ENCODE measurements at regions not wholly inside any gene's neighbourhood (a gene's known extent, or its start where the extent isn't known, plus 50 kb on each side); places are given as distances from the start of the nearest gene placed in this dataset.

GRCh38 chr4:82104578-82104977 lies 269.2 kb downstream of the HNRNPD start:
- H3K23ac ChIP-seq (ENCODE audit: low read length in 2 of 2), result no peak overlapping the region
- no peak overlapping the region for H3K14ac ChIP-seq (ENCODE audit: low read length in 2 of 2)
- H2BK15ac ChIP-seq (ENCODE audit: low read depth, poor library complexity, severe bottlenecking), result no peak overlapping the region
- H3K4ac ChIP-seq (ENCODE audit: low read depth in 1 of 2, low read length in 2 of 2), result no peak overlapping the region
- H3K27me3 ChIP-seq (ENCODE audit: control insufficient read depth in 1 of 2, insufficient read depth in 1 of 2, low read length in 2 of 2), result peaks cover 2 to 4% of the 10 kb centered on the region in 2 experiments
- H3K18ac ChIP-seq (ENCODE audit: low read depth in 1 of 2, low read length in 2 of 2), result no peak overlapping the region
- no peak overlapping the region for H2BK12ac ChIP-seq (ENCODE audit: low read length in 2 of 2)
- WGBS, result 50% methylated on average over 1 of the region's 1 CpG
- no peaks in the 10 kb centered on the region for H3K4me1 ChIP-seq (ENCODE audit: control insufficient read depth, insufficient read depth, low read depth, low read length)
- H3K79me1 ChIP-seq (replicated peaks; ENCODE audit: low read length, poor library complexity, severe bottlenecking), result no peaks in the 10 kb centered on the region
- no peak overlapping the region for H3K27ac ChIP-seq (ENCODE audit: low read length, poor library complexity, severe bottlenecking)
- no peak overlapping the region for H4K91ac ChIP-seq (ENCODE audit: low read length)
- DNase-seq, result no peak
- H2BK5ac ChIP-seq (ENCODE audit: low read depth, low read length, poor library complexity, severe bottlenecking), result no peak overlapping the region
- H3K4me3 ChIP-seq (ENCODE audit: insufficient read depth in 1 of 2, low read depth in 1 of 2, low read length in 2 of 2), result no peak overlapping the region
- no peaks in the 10 kb centered on the region for H3K9me3 ChIP-seq (ENCODE audit: control insufficient read depth, low read length)
- no peak overlapping the region for H2AK5ac ChIP-seq (ENCODE audit: low read length, severe bottlenecking)
- H3K4me2 ChIP-seq (ENCODE audit: low read length, poor library complexity, severe bottlenecking), result no peak overlapping the region
- no peak overlapping the region for H2BK120ac ChIP-seq (ENCODE audit: low read depth, low read length)
- no peak overlapping the region for H4K8ac ChIP-seq (ENCODE audit: low read length)
- no peak overlapping the region for H2AFZ ChIP-seq (ENCODE audit: low read depth, low read length)
- no peaks in the 10 kb centered on the region for H3K36me3 ChIP-seq (ENCODE audit: control insufficient read depth in 1 of 2, insufficient read depth in 2 of 2, low read depth in 1 of 2, low read length in 2 of 2)
- no peak overlapping the region for H3K9ac ChIP-seq (ENCODE audit: low read length)

GRCh38 chr4:82099928-82100579 lies 273.7 kb downstream of the HNRNPD start:
- no peak overlapping the region for H2BK5ac ChIP-seq (ENCODE audit: low read depth, low read length, poor library complexity, severe bottlenecking)
- peaks cover 4 to 12% of the 10 kb centered on the region in 2 experiments for H3K27me3 ChIP-seq (ENCODE audit: control insufficient read depth in 1 of 2, insufficient read depth in 1 of 2, low read length in 2 of 2)
- no peaks in the 10 kb centered on the region for H3K9me3 ChIP-seq (ENCODE audit: control insufficient read depth, low read length)
- no peak overlapping the region for H2BK15ac ChIP-seq (ENCODE audit: low read depth, poor library complexity, severe bottlenecking)
- no peak overlapping the region for H3K4ac ChIP-seq (ENCODE audit: low read depth in 1 of 2, low read length in 2 of 2)
- no peak for DNase-seq
- no peak overlapping the region for H3K27ac ChIP-seq (ENCODE audit: low read length, poor library complexity, severe bottlenecking)
- no peak overlapping the region for H3K14ac ChIP-seq (ENCODE audit: low read length in 2 of 2)
- no peak overlapping the region for H3K4me2 ChIP-seq (ENCODE audit: low read length, poor library complexity, severe bottlenecking)
- H4K8ac ChIP-seq (ENCODE audit: low read length), result no peak overlapping the region
- H2BK120ac ChIP-seq (ENCODE audit: low read depth, low read length), result no peak overlapping the region
- H3K18ac ChIP-seq (ENCODE audit: low read depth in 1 of 2, low read length in 2 of 2), result no peak overlapping the region
- H3K4me1 ChIP-seq (ENCODE audit: control insufficient read depth, insufficient read depth, low read depth, low read length), result no peaks in the 10 kb centered on the region
- no peak overlapping the region for H3K9ac ChIP-seq (ENCODE audit: low read length)
- no peaks in the 10 kb centered on the region for H3K36me3 ChIP-seq (ENCODE audit: control insufficient read depth in 1 of 2, insufficient read depth in 2 of 2, low read depth in 1 of 2, low read length in 2 of 2)
- H4K91ac ChIP-seq (ENCODE audit: low read length), result no peak overlapping the region
- H3K23ac ChIP-seq (ENCODE audit: low read length in 2 of 2), result no peak overlapping the region
- no peak overlapping the region for H2AFZ ChIP-seq (ENCODE audit: low read depth, low read length)
- no peak overlapping the region for H3K4me3 ChIP-seq (ENCODE audit: insufficient read depth in 1 of 2, low read depth in 1 of 2, low read length in 2 of 2)
- no peak overlapping the region for H2BK12ac ChIP-seq (ENCODE audit: low read length in 2 of 2)
- no peak overlapping the region for H2AK5ac ChIP-seq (ENCODE audit: low read length, severe bottlenecking)
- no peaks in the 10 kb centered on the region for H3K79me1 ChIP-seq (replicated peaks; ENCODE audit: low read length, poor library complexity, severe bottlenecking)
- 78% methylated on average over 4 of the region's 6 CpGs for WGBS

DNA sequence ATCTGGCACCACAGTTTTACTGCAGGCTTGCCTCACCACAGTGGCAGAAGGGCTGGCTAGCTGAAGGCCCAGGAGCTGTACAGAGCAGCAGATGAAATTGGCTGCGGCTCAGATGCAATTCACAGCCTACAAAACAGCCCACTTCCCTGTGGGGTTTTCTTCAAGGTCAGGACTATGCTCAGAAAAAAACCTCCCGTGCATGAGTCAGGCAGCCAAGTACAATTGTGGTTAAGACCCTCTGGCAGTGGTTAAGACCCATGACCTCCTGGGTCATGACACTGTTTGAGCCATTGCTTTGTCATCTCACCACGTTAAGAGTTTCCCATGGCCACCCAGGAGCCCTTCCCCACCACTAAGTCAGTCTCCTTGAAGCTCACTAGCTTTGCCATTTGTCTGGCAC lies 276.3 kb downstream of the HNRNPD start:
- Histone ChIP-seq H3K27ac (ENCODE audit: low read length, poor library complexity, severe bottlenecking) (no peak overlapping the region), H3K9ac (ENCODE audit: low read length) (no peak overlapping the region), H3K14ac (ENCODE audit: low read length in 2 of 2) (no peak overlapping the region), H4K91ac (ENCODE audit: low read length) (no peak overlapping the region), H3K23ac (ENCODE audit: low read length in 2 of 2) (no peak overlapping the region), H2BK120ac (ENCODE audit: low read depth, low read length) (no peak overlapping the region), H2AFZ (ENCODE audit: low read depth, low read length) (no peak overlapping the region), H3K36me3 (ENCODE audit: control insufficient read depth in 1 of 2, insufficient read depth in 2 of 2, low read depth in 1 of 2, low read length in 2 of 2) (no peaks in the 10 kb centered on the region), H3K4ac (ENCODE audit: low read depth in 1 of 2, low read length in 2 of 2) (no peak overlapping the region), H3K9me3 (ENCODE audit: control insufficient read depth, low read length) (no peaks in the 10 kb centered on the region), H3K18ac (ENCODE audit: low read depth in 1 of 2, low read length in 2 of 2) (no peak overlapping the region), H2BK12ac (ENCODE audit: low read length in 2 of 2) (no peak overlapping the region), H2AK5ac (ENCODE audit: low read length, severe bottlenecking) (no peak overlapping the region), H3K4me2 (ENCODE audit: low read length, poor library complexity, severe bottlenecking) (no peak overlapping the region), H2BK5ac (ENCODE audit: low read depth, low read length, poor library complexity, severe bottlenecking) (no peak overlapping the region), H3K4me1 (ENCODE audit: control insufficient read depth, insufficient read depth, low read depth, low read length) (no peaks in the 10 kb centered on the region), H3K27me3 (ENCODE audit: control insufficient read depth in 1 of 2, insufficient read depth in 1 of 2, low read length in 2 of 2) (peaks cover 4 to 14% of the 10 kb centered on the region in 2 experiments), H3K79me1 (replicated peaks; ENCODE audit: low read length, poor library complexity, severe bottlenecking) (no peaks in the 10 kb centered on the region), H4K8ac (ENCODE audit: low read length) (no peak overlapping the region), H3K4me3 (ENCODE audit: insufficient read depth in 1 of 2, low read depth in 1 of 2, low read length in 2 of 2) (no peak overlapping the region), H2BK15ac (ENCODE audit: low read depth, poor library complexity, severe bottlenecking) (no peak overlapping the region)
- DNase-seq, result no peak
- 38% methylated on average over 3 of the region's 3 CpGs for WGBS

GRCh38 chr4:82090717-82091116 lies 283.1 kb downstream of the HNRNPD start:
- 28% methylated on average over 2 of the region's 2 CpGs for WGBS
- H4K8ac ChIP-seq (ENCODE audit: low read length), result no peak overlapping the region
- no peak overlapping the region for H2BK15ac ChIP-seq (ENCODE audit: low read depth, poor library complexity, severe bottlenecking)
- H4K91ac ChIP-seq (ENCODE audit: low read length), result no peak overlapping the region
- no peak overlapping the region for H2AFZ ChIP-seq (ENCODE audit: low read depth, low read length)
- DNase-seq, result no peak
- no peak overlapping the region for H3K18ac ChIP-seq (ENCODE audit: low read depth in 1 of 2, low read length in 2 of 2)
- H3K4me3 ChIP-seq (ENCODE audit: insufficient read depth in 1 of 2, low read depth in 1 of 2, low read length in 2 of 2), result no peak overlapping the region
- peaks cover 0 to 12% of the 10 kb centered on the region in 2 experiments for H3K27me3 ChIP-seq (ENCODE audit: control insufficient read depth in 1 of 2, insufficient read depth in 1 of 2, low read length in 2 of 2)
- H2AK5ac ChIP-seq (ENCODE audit: low read length, severe bottlenecking), result no peak overlapping the region
- no peak overlapping the region for H3K23ac ChIP-seq (ENCODE audit: low read length in 2 of 2)
- H3K36me3 ChIP-seq (ENCODE audit: control insufficient read depth in 1 of 2, insufficient read depth in 2 of 2, low read depth in 1 of 2, low read length in 2 of 2), result no peaks in the 10 kb centered on the region
- no peak overlapping the region for H3K14ac ChIP-seq (ENCODE audit: low read length in 2 of 2)
- H3K9me3 ChIP-seq (ENCODE audit: control insufficient read depth, low read length), result no peaks in the 10 kb centered on the region
- no peak overlapping the region for H3K4ac ChIP-seq (ENCODE audit: low read depth in 1 of 2, low read length in 2 of 2)
- H3K27ac ChIP-seq (ENCODE audit: low read length, poor library complexity, severe bottlenecking), result no peak overlapping the region
- H3K4me1 ChIP-seq (ENCODE audit: control insufficient read depth, insufficient read depth, low read depth, low read length), result no peaks in the 10 kb centered on the region
- H2BK12ac ChIP-seq (ENCODE audit: low read length in 2 of 2), result no peak overlapping the region
- no peak overlapping the region for H2BK120ac ChIP-seq (ENCODE audit: low read depth, low read length)
- no peak overlapping the region for H3K4me2 ChIP-seq (ENCODE audit: low read length, poor library complexity, severe bottlenecking)
- no peak overlapping the region for H3K9ac ChIP-seq (ENCODE audit: low read length)
- no peak overlapping the region for H2BK5ac ChIP-seq (ENCODE audit: low read depth, low read length, poor library complexity, severe bottlenecking)
- H3K79me1 ChIP-seq (replicated peaks; ENCODE audit: low read length, poor library complexity, severe bottlenecking), result no peaks in the 10 kb centered on the region

All from mesenchymal stem cell (in vitro differentiated cells and primary cell).